Kidney epithelial cell (primary cell): ENCODE measurements at regions not wholly inside any gene's neighbourhood (a gene's known extent, or its start where the extent isn't known, plus 50 kb on each side); places are given as distances from the start of the nearest gene placed in this dataset.

ENCODE experiments used
- DNase-seq: peaks from one replicate; pipeline ENCODE4 v3.0.0-alpha.2; 2010; ENCODE audit warnings: low read depth
- H3K27me3 ChIP-seq: 2 replicates; pipeline ENCODE4 v1.6.0; 2011; ENCODE audit warnings: low read length; ENCODE audit not compliant: control insufficient read depth, insufficient read depth
- H3K36me3 ChIP-seq: 2 replicates; pipeline ENCODE4 v1.5.1; 2011; ENCODE audit warnings: low read length; ENCODE audit not compliant: control insufficient read depth, insufficient read depth
- H3K4me3 ChIP-seq: 2 replicates; pipeline ENCODE4 v1.5.1; 2011; ENCODE audit warnings: low read depth, mild to moderate bottlenecking, control low read depth, low read length
- TF ChIP-seq, protein P1 (sequence below): IDR thresholded peaks from 2 replicates; pipeline ENCODE4 v1.5.1; 2011; ENCODE audit warnings: mild to moderate bottlenecking, moderate library complexity, low read length, control low read depth, inconsistent platforms; ENCODE audit not compliant: insufficient read depth, poor library complexity, severe bottlenecking

DNA sequence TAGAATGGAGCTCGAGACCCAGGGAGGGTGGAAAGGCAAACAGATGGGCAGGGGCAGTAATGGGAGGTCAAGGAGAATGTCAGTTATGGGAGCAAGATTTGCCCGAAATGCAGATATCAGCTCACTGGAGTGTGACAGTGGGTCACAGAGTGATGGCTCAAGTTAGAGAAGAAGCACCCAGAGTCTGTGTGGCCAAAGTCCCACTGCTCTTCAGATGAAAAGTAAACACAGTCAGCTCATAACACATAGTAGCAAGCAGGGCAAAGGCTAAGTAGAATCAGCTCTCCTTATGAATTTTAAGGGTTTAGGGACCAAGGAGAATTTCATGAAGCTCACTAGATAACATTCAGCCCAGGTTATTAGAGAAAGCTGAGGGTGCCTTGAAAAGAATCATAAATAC lies 264.9 kb upstream of the MON1B start:
- no peaks in the 10 kb centered on the region for H3K36me3 ChIP-seq
- TF ChIP-seq, protein P1, sequence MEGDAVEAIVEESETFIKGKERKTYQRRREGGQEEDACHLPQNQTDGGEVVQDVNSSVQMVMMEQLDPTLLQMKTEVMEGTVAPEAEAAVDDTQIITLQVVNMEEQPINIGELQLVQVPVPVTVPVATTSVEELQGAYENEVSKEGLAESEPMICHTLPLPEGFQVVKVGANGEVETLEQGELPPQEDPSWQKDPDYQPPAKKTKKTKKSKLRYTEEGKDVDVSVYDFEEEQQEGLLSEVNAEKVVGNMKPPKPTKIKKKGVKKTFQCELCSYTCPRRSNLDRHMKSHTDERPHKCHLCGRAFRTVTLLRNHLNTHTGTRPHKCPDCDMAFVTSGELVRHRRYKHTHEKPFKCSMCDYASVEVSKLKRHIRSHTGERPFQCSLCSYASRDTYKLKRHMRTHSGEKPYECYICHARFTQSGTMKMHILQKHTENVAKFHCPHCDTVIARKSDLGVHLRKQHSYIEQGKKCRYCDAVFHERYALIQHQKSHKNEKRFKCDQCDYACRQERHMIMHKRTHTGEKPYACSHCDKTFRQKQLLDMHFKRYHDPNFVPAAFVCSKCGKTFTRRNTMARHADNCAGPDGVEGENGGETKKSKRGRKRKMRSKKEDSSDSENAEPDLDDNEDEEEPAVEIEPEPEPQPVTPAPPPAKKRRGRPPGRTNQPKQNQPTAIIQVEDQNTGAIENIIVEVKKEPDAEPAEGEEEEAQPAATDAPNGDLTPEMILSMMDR: no peak

DNA sequence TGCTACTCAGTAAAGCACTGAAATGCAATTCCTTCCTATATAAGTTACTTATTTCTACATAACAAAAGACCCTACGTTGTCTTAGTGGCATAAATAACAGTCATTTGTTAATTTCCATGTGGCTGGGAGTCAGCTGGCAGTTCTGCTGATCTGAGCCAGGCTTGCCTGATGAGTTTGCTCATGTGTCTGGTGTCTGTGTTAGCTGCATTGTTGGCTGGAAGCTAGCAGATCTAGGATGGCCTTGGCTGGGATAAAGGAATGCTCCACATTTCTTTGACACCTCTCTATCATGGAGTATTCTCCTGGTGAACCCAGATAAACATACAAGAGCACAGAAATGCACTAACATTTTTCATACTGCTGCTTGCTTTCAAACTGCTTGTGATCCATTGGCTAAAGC lies 264.4 kb upstream of the MON1B start:
- H3K4me3 ChIP-seq: no peak overlapping the region
- no peaks in the 10 kb centered on the region for H3K36me3 ChIP-seq
- no peaks in the 10 kb centered on the region for H3K27me3 ChIP-seq
- DNase-seq: no peak
- TF ChIP-seq, protein P1: no peak

More for the DNA sequence above, 264.9 kb upstream of the MON1B start:
- H3K4me3 ChIP-seq: no peak overlapping the region
- no peaks in the 10 kb centered on the region for H3K27me3 ChIP-seq
- DNase-seq: no peak

DNA sequence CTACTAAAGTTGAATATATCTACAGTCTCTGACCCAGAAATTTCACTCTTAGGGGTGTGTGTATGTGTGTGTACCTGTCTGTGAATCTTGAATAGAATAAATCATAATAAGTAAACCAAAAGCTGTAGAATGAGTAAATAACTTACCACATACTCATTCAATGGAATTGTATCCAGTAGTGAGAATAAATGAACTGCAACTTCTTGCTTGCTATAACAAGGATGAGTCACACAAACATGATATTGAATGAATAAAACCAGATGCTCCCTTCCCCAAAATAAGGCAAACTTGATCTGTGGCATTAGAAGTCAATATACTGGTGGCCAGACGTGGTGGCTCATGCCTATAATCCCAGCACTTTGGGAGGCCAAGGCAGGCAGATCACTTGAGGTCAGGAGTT lies 259.8 kb upstream of the MON1B start:
- DNase-seq: no peak
- Histone ChIP-seq H3K27me3 (no peaks in the 10 kb centered on the region), H3K4me3 (no peak overlapping the region), H3K36me3 (no peaks in the 10 kb centered on the region)
- TF ChIP-seq, protein P1: no peak

DNA sequence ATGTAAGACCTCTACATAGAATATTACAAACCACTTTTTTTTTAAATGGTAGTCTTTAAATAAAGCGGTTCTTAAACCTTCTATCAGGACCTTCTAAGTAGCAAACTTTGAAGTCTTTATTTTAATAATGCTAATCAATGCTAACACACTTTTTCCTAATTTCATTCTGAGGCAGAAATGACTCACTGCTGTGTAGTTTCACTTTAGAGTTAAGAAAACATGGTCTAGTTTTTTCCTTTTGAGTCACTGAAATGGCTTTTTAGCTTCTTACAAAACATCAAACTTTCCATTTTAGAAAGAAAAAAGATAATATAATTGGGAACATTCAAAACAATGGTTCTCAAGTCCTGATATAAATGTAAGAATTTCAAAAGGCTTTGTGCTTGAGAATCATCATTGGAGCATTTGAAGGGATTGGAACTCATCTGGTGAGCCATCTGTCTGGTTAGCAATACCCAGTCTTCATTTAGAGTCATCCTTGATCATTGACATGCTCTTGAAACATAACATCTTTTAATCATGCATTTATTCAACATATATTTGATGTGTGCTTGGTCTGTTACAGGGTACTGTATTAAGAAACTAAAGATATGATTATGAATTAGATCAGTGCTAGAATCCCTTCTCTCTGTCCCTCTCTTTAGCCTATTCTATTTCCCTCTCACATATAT lies 258.3 kb upstream of the MON1B start:
- Histone ChIP-seq H3K36me3 (no peaks in the 10 kb centered on the region), H3K27me3 (no peaks in the 10 kb centered on the region), H3K4me3 (no peak overlapping the region)
- TF ChIP-seq, protein P1: no peak
- peak; percentile 14 for DNase-seq

DNA sequence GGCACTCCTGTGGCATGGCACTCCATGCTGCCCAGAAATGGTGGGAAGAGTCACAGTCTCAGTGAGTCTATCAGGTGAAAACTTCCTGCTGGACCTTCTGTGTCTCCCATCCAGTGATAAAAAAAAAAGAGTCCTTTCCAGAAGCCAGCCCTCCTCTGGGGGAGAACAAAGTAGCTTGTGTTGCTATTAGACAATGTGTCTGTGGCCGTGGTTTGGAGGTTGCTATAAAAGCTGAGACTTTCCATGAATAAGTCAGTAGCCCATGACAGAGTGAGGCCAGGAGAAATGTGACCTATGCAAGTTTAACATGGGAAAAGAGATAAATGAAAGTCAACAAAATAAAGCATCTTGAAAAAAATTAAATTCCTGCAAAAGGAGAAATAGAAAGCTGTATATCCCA lies 250.7 kb upstream of the MON1B start:
- H3K27me3 ChIP-seq: no peaks in the 10 kb centered on the region
- peak; percentile 42 for DNase-seq
- no peak overlapping the region for H3K4me3 ChIP-seq
- TF ChIP-seq, protein P1: no peak
- H3K36me3 ChIP-seq: no peaks in the 10 kb centered on the region

DNA sequence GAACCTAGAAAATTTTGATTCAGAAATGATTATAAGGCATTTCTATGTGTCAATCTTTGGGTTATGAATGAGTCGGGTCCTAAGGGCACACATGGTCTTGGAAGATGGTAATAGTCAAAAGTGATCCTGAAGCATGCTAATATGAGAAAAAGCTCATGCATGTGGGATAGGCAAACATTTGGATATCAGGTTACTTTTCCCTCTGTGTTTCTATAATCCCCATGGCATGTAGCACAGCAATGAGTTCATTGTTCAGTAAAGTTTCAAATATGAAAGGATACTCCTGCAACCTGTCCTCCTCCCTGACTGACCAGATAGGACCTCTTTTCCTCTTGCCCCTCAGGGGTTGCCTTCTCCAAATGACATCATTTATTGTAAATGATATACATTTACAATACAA lies 249.9 kb upstream of the MON1B start:
- DNase-seq: no peak
- TF ChIP-seq, protein P1: no peak
- Histone ChIP-seq H3K36me3 (no peaks in the 10 kb centered on the region), H3K27me3 (no peaks in the 10 kb centered on the region), H3K4me3 (no peak overlapping the region)
